LNCaP clone FGC (cell line): ENCODE measurements at regions not wholly inside any gene's neighbourhood (a gene's known extent, or its start where the extent isn't known, plus 50 kb on each side); places are given as distances from the start of the nearest gene placed in this dataset.

ENCODE experiments used
- DNase-seq: peaks from one replicate; pipeline ENCODE4 v3.0.0-alpha.2; 2011; ENCODE audit warnings: low read depth
- H3K4me3 ChIP-seq: 2 replicates; pipeline ENCODE4 v1.5.1; 2011; ENCODE audit warnings: mild to moderate bottlenecking, low read depth, low read length, control low read depth
- CTCF ChIP-seq: IDR thresholded peaks from 2 replicates; pipeline ENCODE4 v1.5.1; 2012; ENCODE audit warnings: mild to moderate bottlenecking; ENCODE audit not compliant: control insufficient read depth, insufficient read depth; ENCODE audit errors: extremely low read depth

GRCh38 chr3:76245622-76246021 lies 460.3 kb upstream of the ZNF717 start:
- no peak for DNase-seq
- no peak for TF ChIP-seq CTCF
- H3K4me3 ChIP-seq: no peak overlapping the region

- H3K4me3 ChIP-seq: no peak overlapping the region
- TF ChIP-seq CTCF: no peak
- DNase-seq: no peak
Observed at GRCh38 chr3:76264496-76264895, 479.1 kb upstream of the ZNF717 start.

- H3K4me3 ChIP-seq: no peak overlapping the region
- no peak for DNase-seq
- TF ChIP-seq CTCF: no peak
Observed at GRCh38 chr3:76264911-76265310, 479.6 kb upstream of the ZNF717 start.

- DNase-seq: no peak
- TF ChIP-seq CTCF: no peak
- H3K4me3 ChIP-seq: no peak overlapping the region
Observed at GRCh38 chr3:76266511-76266910, 481.2 kb upstream of the ZNF717 start.

GRCh38 chr3:76267851-76268380 lies 482.6 kb upstream of the ZNF717 start:
- H3K4me3 ChIP-seq: no peak overlapping the region
- DNase-seq: no peak
- TF ChIP-seq CTCF: no peak

GRCh38 chr3:76293856-76294255 lies 508.5 kb upstream of the ZNF717 start:
- TF ChIP-seq CTCF: no peak
- no peak for DNase-seq
- no peak overlapping the region for H3K4me3 ChIP-seq

- DNase-seq: no peak
- no peak for TF ChIP-seq CTCF
- H3K4me3 ChIP-seq: no peak overlapping the region
Observed at GRCh38 chr3:76300746-76301145, 515.4 kb upstream of the ZNF717 start.
